ENCODE measurements at regions not wholly inside any gene's neighbourhood (a gene's known extent, or its start where the extent isn't known, plus 50 kb on each side); places are given as distances from the start of the nearest gene placed in this dataset.

- DNase-seq: no peak
These were observed 94.9 kb upstream of the MGMT start for GRCh38 chr10:129372172-129372571.

DNA sequence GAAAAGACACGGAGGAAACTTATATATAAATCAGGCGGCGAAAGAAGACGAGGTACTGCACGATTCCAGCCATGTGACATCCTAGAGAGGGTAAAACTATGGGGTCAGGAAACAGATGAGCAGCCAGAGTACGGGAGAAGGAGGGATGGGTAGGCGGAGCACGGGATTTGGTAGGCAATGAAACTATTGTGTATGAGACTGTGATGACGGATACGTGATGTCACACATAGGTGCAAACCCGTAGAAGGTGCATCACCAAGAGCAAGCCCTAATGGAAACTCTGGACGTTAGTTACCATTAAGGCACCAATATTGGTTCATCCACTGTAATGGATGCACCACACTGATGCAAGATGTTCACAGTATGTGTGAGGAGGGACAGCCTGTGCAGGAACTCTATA is 93.8 kb upstream of the MGMT start:
- DNase-seq: no peak

DNA sequence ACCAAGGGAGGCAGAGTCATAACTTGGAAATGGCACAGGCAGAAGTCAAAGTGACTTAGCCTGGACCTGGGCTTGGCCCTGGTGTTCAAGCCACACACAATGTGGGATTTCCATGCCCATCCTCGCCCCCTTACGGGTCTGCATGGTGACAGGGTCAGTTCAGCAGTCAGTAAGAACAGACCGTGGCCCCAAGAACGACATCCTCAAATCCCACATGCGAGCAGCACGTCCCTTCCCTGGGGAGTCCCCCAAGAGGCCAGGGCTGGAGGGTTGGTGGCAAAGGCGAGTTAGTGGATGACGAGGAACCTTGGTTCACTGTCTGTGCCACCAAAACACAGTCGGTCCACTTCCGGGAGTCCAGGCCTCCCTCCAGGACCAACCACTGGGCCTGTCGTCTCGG is 93.3 kb upstream of the MGMT start:
- no peak for DNase-seq

- no peak for DNase-seq
These were observed 91.9 kb upstream of the MGMT start for GRCh38 chr10:129375171-129375570.

DNA sequence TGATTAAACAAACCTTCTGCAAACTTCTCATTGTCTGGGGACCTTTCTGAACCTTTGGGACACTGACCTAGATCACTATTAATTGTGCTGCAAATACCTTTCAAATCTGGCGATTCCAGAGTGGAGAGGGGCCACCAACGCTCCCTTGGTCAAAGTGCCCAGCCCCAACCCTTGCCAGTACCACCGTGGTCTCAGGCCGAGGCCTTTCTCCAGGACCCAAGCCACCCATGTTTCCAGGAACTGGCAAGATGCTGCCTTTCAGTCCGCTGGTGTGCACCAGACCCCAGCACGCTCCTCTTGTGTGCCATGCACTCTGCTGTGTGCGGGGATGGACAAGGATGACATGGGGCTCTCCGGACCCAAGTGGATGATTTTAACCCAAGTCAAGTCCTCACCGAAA is 91.1 kb upstream of the MGMT start:
- no peak for DNase-seq

DNA sequence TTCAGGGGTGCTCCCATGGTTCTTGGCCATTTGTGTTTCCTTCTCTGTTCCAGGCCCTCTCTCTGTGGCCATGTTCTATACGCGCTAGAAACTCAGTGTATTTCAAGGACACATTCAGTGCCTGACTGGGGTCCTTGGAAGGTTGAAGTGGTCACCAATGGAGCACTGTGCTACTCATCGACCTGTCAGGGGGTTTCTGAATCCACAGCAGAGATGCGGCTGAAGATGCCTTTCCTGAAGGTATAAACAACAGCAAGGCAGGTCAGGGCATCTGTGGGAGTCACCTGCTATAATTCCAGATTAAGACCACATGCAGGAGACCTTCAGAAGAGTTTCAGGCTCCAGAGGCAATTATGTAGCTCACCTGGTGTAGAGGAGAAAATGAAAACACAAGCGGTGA is 86.8 kb upstream of the MGMT start:
- DNase-seq: no peak

DNA sequence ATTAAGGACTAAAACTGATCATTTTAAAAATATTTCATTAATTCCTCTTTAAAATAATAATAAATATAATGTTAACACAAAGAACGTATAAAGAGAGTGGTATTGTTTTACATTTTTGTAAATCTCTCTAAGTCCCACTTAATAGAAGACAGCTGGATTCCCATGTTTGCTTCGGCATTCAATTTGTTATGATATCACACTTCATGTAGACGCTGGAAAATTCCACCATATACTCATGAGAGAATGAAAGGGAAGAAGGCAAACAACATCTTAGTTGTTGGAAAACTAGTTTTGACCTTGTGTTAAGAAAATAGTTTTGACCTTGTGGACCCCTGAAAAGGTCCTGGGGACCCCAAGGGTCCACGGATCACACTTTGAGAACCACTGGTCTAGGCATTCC is 85.3 kb upstream of the MGMT start:
- no peak for DNase-seq

DNA sequence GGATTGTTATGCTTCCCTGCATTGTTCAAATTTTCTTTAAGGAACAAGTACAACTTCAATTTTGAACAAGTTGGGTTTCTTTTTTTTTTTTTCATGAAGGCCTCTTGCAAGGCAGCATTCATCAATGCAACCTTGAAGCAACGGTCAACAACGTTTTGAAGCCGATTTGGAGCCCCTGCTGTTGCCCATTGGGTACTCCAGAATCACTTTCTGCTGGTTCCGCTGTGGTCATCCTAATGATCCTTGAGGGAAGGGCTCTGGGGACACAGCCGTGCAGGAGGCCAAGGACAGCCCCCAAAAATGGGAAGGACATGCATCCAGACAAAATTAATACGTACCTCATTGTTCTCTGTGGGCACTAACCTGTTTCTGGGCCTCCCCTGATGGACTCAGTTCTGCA is 84.6 kb upstream of the MGMT start:
- DNase-seq: no peak

GRCh38 chr10:129383651-129384050 is 83.4 kb upstream of the MGMT start:
- no peak for DNase-seq

GRCh38 chr10:129385600-129385999 is 81.4 kb upstream of the MGMT start:
- no peak for DNase-seq

DNA sequence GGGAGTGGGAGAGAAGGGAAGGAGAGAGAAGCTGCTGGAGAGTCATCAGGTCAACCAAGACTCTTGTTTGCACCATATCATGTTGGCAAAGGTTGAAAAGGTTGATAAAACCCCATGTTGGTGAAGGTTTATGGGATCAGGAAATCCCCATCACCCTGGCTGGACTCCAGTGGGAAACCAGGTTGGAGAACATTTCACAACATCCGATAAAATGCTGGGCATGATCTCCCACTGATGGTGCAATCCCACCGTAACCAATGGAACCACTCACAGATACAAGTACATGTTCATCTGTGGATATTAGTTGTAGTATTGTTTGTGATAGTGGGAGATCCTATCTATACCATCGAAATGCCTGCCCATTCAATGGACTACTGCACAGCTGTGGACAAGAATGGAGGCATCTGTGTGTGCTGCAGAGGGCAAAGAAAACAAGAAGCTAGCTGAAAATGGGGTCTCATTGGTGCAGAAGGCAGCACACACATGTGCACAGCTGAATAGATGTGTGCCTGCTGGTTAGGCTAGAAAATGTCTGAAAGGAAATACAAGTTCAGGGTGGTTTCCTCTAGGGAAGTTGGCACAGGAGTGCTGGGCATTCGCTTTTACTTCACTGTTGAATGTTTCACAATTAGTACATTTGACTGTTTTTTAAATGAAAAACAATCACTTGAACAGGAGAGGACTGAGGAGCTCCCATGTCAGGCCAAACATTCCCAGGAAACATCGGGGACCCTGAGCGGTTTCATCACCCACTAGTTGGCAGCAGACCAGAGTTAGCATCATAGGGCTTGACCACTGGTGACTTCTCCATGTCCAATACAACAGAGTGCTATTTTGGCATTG is 80.4 kb upstream of the MGMT start:
- no peak for DNase-seq

DNA sequence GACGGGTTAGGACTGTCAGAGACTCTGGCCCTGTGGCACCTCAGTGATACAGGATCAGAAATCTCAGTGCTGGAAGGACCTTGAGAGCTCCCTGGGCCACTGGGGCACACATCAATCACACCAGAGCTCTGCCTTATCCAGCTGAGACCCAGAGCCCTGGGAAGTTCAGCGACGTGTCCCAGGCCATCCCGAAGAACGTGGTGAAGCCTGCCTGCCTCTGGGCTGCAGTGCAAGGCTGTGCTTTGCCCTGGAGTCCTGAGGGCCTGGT is 79.8 kb upstream of the MGMT start:
- DNase-seq: no peak

DNA sequence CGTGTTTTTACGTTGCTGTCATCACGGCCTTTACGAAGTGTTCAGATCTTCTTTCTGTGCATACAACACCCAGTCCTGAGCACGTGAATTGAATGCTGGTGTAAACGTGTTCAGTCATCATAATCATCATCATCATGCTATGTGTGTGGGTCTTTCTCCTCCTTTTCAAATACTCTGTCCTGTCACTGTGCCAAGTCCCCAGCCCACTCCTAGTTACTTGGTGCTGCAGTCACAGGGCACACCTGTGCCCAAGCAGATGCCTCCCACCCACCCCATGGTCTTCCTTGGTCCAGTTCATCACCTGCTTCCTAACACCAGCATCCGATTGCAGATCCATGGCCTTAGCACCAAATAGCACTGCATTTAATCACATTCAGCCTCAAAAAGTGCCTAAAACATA is 78.6 kb upstream of the MGMT start:
- DNase-seq: no peak

GRCh38 chr10:129389194-129389593 is 77.8 kb upstream of the MGMT start:
- no peak for DNase-seq

DNA sequence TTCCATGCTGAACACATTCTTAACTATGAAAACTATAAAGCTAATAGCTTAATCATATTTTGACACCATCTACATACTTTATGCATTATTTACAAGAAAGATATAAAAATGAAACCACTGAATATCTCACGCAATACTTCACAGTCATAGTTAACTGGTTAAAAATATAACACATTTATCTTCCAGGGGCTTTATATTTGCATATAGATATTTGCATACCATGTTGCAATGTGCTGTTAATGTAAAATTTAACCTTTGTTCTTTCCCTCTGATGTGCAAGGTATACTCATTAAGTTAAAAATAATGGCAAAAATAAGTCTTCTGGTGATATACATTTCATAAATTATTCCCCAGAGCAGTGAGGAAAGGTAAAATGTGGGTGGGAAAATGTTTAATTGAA is 76.9 kb upstream of the MGMT start:
- peak; percentile 57 to 62 for DNase-seq

DNA sequence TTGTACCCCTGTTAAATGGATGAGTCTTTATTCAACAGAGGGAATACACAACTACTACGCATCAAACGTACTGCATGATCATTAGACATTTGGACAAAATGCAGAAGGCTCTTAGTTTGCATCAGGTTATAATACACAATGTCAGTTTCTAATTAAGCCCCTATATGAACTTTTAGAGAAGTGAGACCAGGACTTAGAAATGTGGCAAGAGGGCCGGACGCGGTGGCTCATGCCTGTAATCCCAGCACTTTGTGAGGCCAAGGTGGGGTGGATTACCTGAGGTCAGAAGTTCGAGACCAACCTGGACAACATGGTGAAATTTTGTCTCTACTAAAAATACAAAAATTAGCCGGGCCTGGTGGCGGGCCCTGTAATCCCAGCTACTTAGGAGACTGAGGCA is 76.3 kb upstream of the MGMT start:
- no peak for DNase-seq

GRCh38 chr10:129391464-129391863 is 75.6 kb upstream of the MGMT start:
- DNase-seq: no peak

DNA sequence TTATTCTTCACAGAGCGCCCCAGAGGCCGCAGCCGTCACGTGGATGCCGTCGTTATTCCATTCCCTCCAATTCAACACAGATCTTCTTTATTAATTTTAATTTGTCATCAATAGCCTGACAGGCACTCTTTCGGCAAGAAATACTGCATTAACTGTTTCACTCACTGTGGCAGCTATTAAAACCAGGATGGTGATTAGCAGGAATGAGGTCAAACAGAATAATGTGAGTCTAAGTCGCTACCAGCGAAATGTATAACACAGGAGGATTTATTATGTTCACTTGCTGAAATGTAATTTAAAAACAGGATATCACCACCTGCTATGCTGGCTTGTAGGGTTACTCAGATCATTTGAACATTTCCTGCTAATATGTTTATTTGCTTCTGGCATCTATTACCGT is 74.2 kb upstream of the MGMT start:
- no peak for DNase-seq

GRCh38 chr10:129393812-129394211 is 73.2 kb upstream of the MGMT start:
- no peak for DNase-seq

DNA sequence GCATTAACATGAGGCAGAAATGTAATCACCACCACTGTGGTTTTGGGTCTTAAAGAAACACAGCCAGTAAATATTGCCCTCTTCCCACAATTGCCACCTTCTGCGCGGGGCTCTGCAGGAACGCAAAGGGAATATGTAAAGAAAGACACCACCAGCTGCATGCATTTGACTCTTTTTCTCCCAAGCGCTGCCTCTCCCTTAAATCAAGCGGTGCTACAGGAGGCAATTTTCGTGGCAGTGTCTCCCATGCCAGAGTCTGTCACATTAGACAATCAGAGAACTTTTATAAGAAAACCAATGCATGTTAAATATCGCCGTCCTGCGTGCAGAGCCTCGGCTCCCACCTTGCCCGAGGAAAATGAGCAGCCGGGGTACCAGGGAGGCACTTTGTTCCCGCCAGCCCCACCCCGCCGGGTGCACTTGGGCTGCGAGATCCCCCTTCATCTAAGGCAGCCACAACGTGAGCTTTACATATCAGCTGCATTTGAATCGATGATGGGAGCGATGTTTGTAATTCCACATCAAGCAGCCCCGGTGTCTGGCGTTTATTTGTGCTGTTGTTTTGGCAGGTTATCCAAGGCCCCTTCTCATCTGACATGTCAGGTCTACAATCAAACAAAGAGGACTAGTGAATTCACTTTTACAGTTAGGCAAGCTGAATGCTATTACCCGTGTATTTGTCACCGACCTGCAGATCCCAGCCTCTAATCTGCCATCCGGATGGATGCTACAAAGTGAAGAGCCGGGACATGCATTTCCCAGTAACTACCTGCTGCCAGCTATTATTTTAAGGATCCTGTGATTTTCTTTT is 72.3 kb upstream of the MGMT start:
- peak in 1 of 2 experiments; percentile 46 for DNase-seq

DNA sequence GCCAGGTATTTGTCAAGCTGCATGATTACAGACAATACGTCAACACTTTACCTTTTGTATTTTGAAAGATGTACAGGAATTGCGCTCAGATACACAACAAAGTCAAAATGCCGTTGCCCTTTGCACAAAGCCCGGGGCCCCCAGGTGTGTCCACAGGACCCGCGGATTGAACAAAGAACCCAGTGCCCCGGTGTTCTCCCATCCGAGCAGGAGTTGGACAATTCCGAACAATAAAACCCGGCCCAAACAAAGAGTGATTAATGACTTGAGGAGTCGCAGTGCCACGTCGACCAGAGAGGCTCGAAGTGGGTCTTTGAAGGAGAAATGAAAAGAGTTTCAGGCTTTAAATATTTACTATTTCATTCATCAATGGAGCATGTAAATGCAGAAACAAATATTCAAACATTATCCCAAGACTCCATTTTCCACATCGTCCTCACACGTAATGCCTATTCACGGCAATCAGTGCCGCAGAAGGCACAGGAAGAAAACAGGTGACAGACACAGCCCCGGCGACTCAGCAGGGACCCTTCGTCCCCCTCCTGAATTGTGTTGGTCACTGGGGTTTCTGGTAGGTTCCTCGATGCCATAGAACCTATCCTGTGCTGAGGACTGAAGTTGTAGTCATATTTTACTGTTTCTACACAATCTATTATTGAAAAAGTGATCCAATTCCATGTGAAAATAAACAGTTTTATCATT is 70.9 kb upstream of the MGMT start:
- DNase-seq: no peak

DNA sequence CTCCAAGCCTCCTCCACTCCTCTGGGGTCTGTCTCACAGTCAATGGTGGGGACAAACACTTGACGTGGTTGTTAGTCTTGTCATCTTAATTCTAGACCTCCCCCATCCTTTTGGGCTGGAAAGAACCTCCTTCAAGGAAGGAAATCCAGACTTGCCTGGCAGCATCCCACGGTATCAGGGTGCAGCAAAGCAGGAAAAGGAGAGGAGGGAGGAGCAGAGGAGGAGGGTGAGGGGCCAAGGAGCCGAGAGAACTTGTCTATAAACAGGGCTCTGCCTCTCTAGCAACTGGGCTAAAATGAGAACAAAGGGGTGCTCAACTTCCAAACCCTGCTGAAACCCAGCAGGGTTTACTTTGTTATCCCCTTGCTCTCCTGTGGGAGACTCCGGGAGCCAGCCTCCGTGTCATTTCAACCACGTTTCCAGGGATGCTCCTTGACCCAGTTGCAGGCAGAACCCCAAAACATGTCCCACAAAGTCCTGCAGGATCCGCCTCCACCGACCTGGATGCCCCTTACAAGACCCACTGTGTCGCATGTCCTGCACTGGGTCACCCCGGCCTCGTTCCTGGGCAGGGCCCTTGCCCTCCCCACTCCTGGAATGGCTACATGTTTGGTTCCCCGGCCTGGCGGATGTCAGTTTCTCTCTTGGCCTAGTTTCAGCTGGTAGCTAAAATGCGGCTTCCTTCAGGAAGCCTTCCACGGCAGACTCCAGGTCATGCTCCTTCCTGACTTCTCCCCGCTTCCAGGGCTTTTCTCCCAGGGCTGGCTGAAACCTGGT is 69.7 kb upstream of the MGMT start:
- DNase-seq: no peak

- DNase-seq: no peak
These were observed 68.3 kb upstream of the MGMT start for GRCh38 chr10:129398711-129399141.
